HepG2 (cell line): ENCODE measurements at regions not wholly inside any gene's neighbourhood (a gene's known extent, or its start where the extent isn't known, plus 50 kb on each side); places are given as distances from the start of the nearest gene placed in this dataset.

ENCODE experiments used
- CTCF ChIP-seq: sonication (generic); formaldehyde crosslinking; IDR thresholded peaks from 2 replicates; pipeline ENCODE4 v1.5.0; 2020; ENCODE audit warnings: mild to moderate bottlenecking, missing genetic modification reagents, moderate library complexity
- DR1 ChIP-seq: sonication (generic); formaldehyde crosslinking; IDR thresholded peaks from 2 replicates; pipeline ENCODE4 v1.8.0; 2021; ENCODE audit warnings: mild to moderate bottlenecking, missing genetic modification reagents, inconsistent platforms
- EZH2 ChIP-seq: conservative IDR thresholded peaks from 2 replicates; pipeline ENCODE4 v1.6.1; 2012; ENCODE audit warnings: mild to moderate bottlenecking, low read depth, low read length, moderate library complexity
- FOXA1 ChIP-seq, 2 experiments: fragments of 450-650 bp in 1 of 2; sonication (generic) in 1 of 2; formaldehyde crosslinking in 1 of 2; IDR thresholded peaks; 2 replicates each; pipeline versions ENCODE4 v1.4.0 to v1.6.1; 2016 to 2020; ENCODE audit warnings: missing genetic modification reagents in 1 of 2
- HMGXB4 ChIP-seq, 2 experiments: sonication (generic) in 1 of 2; formaldehyde crosslinking in 1 of 2; IDR thresholded peaks; 2 replicates each; pipeline versions ENCODE4 v1.4.0 to v1.6.1; 2018 to 2020; ENCODE audit warnings: missing genetic modification reagents in 2 of 2, borderline replicate concordance in 1 of 2, low read depth in 1 of 2, mild to moderate bottlenecking in 1 of 2, missing biosample characterization in 1 of 2
- JUNB ChIP-seq: sonication (generic); formaldehyde crosslinking; IDR thresholded peaks from 2 replicates; pipeline ENCODE4 v1.8.0; 2022; ENCODE audit warnings: missing genetic modification reagents, mild to moderate bottlenecking, borderline replicate concordance
- NCOA2 ChIP-seq: sonication (generic); formaldehyde crosslinking; IDR thresholded peaks from 2 replicates; pipeline ENCODE4 v1.8.0; 2022; ENCODE audit warnings: inconsistent platforms
- POLR2A ChIP-seq, 2 experiments: IDR thresholded peaks; 2 replicates each; pipeline ENCODE4 v1.6.1; 2011; ENCODE audit warnings: low read depth in 2 of 2, low read length in 2 of 2, mild to moderate bottlenecking in 1 of 2, moderate library complexity in 1 of 2; ENCODE audit not compliant: insufficient read depth in 1 of 2
- TAF15 ChIP-seq: fragments of 200-400 bp; formaldehyde crosslinking; IDR thresholded peaks from one replicate; pipeline ENCODE4 v1.6.1; 2018; ENCODE audit warnings: mild to moderate bottlenecking, low read depth, low read length; ENCODE audit not compliant: poor library complexity, severe bottlenecking
- ZNF780A ChIP-seq: sonication (generic); formaldehyde crosslinking; IDR thresholded peaks from 2 replicates; pipeline ENCODE4 v1.8.0; 2022; ENCODE audit warnings: mild to moderate bottlenecking, missing genetic modification reagents, moderate library complexity
- ZSCAN9 ChIP-seq: IDR thresholded peaks from 2 replicates; pipeline ENCODE4 v1.6.1; 2016; ENCODE audit warnings: borderline replicate concordance
- ZXDC ChIP-seq: sonication (generic); formaldehyde crosslinking; IDR thresholded peaks from 2 replicates; pipeline ENCODE4 v1.5.0; 2020; ENCODE audit warnings: mild to moderate bottlenecking, missing genetic modification reagents

- TF ChIP-seq ZSCAN9 (CRISPR knock-in tag) (no peak), POLR2A (IDR thresholded peaks at IDR 0.05; ENCODE audit: insufficient read depth in 1 of 2, low read depth in 2 of 2, low read length in 2 of 2) (no peak), FOXA1 (IDR thresholded peaks at IDR 0.05) (no peak), FOXA1 (CRISPR knock-in tag; IDR thresholded peaks at IDR 0.05) (no peak), CTCF (CRISPR knock-in tag) (no peak), ZNF780A (CRISPR knock-in tag) (no peak), ZXDC (CRISPR knock-in tag) (no peak), JUNB (CRISPR knock-in tag) (no peak), DR1 (no peak), NCOA2 (CRISPR knock-in tag) (no peak), HMGXB4 (CRISPR knock-in tag; IDR thresholded peaks at IDR 0.05; ENCODE audit: borderline replicate concordance in 1 of 2, low read depth in 1 of 2) (no peak), EZH2 (no peak), TAF15 (no peak)
Observed at GRCh38 chrX:5145957-5146356, 1082.7 kb downstream of the NLGN4X start.
